ENCODE measurements at regions not wholly inside any gene's neighbourhood (a gene's known extent, or its start where the extent isn't known, plus 50 kb on each side); places are given as distances from the start of the nearest gene placed in this dataset.

GRCh38 chr10:33126742-33127141 lies 168.7 kb upstream of the ITGB1 start:
- Mint-ChIP-seq H3K27ac (no peak overlapping the region), H3K36me3 (peaks cover 4% of the 10 kb centered on the region; the same call in 1 of the 2 replicates), H3K27me3 (ENCODE audit: low read depth) (no peaks in the 10 kb centered on the region; the same call in 1 of the 2 replicates), H3K4me3 (no peak overlapping the region), H3K4me1 (peaks cover 16% of the 10 kb centered on the region), H3K9me3 (peaks cover 4% of the 10 kb centered on the region)
- ATAC-seq (no peak), DNase-seq (ENCODE audit: low spot score) (no peak)
- ChIA-PET CTCF (interaction anchor here (1.0 to 4.0 kb wide), 3 partner anchors 10 to 118 kb away, joined by 3 to 17 read pairs (median 5); no protein-coding TSS in a partner anchor), POLR2A (no interaction called here)
- no peak for TF ChIP-seq AFF4 (CRISPR knock-in tag; IDR thresholded peaks at IDR 0.05; ENCODE audit: borderline replicate concordance)
- TF ChIP-seq CDX4 (CRISPR knock-in tag; IDR thresholded peaks at IDR 0.05; ENCODE audit: borderline replicate concordance): no peak
- TF ChIP-seq ZNF232 (CRISPR knock-in tag; IDR thresholded peaks at IDR 0.05): no peak
- TF ChIP-seq HMGXB4 (CRISPR knock-in tag; IDR thresholded peaks at IDR 0.05): no peak
- TF ChIP-seq ZSCAN18 (CRISPR knock-in tag; IDR thresholded peaks at IDR 0.05): no peak
- TF ChIP-seq JAZF1 (CRISPR knock-in tag; IDR thresholded peaks at IDR 0.05): no peak
- no peak for TF ChIP-seq ZMAT4 (CRISPR knock-in tag; IDR thresholded peaks at IDR 0.05)
- TF ChIP-seq CTCF (IDR thresholded peaks at IDR 0.05): no peak
- no peak for TF ChIP-seq NR2C2 (CRISPR knock-in tag; IDR thresholded peaks at IDR 0.05)
- TF ChIP-seq ZNF425 (CRISPR knock-in tag; conservative IDR thresholded peaks at IDR 0.05): no peak
- no peak for TF ChIP-seq TEAD4 (CRISPR knock-in tag; IDR thresholded peaks at IDR 0.05)
- TF ChIP-seq FOXK1 (CRISPR knock-in tag; IDR thresholded peaks at IDR 0.05): no peak
- no peak for TF ChIP-seq MLX (CRISPR knock-in tag; IDR thresholded peaks at IDR 0.05)
- no peak for TF ChIP-seq HMGA2 (CRISPR knock-in tag; IDR thresholded peaks at IDR 0.05)

All from WTC11 (cell line).